DMS53 treated with DMSO at 0.1 percent for 48 hours (cell line): ENCODE measurements at regions not wholly inside any gene's neighbourhood (a gene's known extent, or its start where the extent isn't known, plus 50 kb on each side); places are given as distances from the start of the nearest gene placed in this dataset.

Experiments used
- DNase-seq: peaks from one replicate; lab custom pipeline; 2025; ENCODE audit not compliant: unreplicated experiment; lab: John Stamatoyannopoulos, UW

DNA sequence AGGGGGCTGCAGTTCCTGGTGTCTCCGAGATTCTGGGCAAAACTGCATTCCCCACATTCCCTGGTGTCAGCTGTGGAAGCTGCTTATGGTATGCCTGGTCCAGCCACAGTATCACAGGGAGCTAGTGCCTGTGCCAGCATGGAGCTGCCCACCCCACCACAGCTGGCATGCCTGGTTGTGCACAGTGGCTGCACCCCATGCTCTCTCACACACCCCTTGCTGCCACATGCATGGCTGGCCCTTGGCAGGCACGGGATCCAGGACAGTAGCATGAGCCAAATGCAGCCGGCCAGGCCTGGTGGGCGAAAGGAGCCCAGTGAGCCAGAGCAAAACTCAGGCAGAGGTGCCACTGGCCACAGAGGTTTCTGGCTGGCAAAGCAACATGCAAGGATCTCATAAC is 418.0 kb upstream of the SPOCK3 start:
- no peak for DNase-seq

DNA sequence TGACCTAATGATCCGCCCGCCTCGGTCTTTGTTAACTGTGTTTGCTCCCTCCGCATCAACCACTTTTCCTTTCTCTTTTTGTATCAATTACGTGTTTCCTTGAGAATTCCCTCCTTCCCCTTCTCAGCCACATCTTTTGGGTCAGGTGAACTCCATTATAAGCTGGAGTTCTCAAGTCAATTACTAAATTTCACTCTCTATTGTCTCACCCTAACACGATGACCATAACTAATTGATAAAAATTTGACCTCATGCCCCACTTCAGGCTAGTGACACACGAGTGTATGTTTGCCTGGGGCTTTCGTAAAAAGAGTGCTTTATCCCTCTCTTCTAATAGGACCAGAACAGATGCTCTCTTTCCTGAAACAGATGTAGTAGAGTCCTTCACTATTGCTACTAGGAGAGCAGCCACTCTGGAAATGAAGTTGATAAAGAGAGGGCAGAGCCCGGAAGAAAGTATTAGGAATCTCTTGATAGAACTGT is 403.6 kb upstream of the ANXA10 start:
- DNase-seq = peak; percentile 54

DNA sequence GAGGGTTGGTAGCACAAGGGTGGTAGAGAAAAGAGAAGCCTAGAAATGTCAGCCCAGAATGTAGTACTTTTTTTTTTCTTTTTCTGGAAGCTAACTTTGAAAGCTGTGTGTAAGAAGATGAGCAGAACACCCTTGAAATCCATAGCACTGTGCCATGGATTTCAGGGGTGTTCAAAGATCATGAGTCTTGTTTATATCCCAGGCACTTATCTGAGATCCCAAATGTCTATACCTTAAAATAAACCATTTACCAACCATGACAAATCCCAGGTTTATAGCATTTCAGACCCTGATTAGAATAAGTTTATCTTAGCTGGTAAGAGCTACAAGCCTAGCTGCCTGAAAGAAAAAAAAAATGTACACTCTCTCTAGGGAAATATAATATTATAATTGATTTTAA is 389.9 kb upstream of the ANXA10 start:
- no peak for DNase-seq

DNA sequence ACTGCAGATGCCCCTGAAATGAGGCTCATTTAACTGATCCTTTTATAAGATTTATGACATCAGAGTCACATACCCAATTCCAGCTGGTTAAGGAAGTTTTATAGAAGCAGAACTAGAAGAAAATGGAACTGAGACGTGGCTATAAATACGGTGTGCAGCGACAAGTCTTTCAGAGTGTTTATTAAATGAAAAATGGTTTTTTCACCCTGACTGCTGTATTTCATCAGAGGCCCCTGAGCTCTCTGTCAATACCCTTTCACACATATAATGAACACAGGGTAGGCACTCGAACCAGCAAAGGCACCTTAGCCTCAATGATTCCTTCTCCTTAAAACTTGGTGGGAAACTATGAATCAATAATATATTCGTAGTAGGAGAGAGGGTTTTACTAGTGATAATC is 380.8 kb upstream of the ANXA10 start:
- DNase-seq = no peak

DNA sequence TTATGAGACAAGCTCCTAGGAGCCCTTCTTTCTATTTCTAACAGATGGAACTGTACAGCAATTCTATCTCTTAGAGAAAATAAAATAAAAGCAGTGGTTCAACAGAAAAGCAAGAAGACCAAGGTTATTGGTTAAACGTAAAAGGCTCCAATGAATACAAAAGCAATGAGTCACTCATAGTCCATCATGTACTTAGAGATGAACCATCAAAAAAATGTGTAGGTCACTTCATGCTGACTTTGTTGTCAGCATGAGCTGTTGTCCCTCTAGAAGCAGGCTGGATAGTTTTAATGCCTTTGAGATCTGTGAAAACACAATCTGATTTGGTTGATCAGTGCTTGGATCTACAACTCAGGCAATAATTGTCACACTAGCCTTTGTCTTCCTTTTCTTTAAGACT is 378.6 kb upstream of the ANXA10 start:
- no peak for DNase-seq

DNA sequence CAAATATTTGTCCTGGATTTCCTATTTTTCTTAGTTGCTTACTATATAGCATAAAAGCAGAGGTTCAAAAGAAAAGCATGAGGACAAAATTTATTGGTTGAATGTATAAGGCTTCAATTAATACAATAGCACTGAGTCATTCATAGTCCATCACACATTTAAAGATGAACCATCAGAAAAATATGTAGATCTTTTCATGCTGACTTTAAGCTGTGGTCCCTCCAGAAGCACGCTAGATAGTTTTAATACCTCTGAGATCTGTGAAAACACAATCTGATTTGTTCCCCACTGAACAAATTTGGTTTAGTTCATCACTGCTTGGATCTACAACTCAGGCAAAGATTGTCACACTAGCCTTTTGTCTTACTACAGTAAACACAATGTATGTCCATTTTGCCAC is 377.2 kb upstream of the ANXA10 start:
- no peak for DNase-seq

DNA sequence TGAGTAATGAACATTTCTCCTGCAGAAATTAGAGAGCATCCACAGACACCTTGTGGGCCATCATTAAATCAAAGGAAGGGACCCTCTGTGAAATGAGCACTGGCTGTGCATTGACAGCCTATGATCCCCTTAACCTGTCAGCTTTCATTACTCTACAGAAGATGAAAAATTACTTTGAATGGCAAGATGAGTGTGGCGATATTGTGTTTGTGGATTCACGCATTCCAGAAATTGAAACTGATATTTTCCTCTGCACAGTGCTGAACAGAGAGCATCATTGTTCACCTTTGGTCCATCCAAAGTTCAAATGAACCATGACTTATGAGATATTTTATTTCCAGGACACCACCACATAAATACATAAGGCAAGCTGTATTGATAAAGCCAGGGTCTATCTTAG is 374.8 kb upstream of the ANXA10 start:
- DNase-seq = no peak

DNA sequence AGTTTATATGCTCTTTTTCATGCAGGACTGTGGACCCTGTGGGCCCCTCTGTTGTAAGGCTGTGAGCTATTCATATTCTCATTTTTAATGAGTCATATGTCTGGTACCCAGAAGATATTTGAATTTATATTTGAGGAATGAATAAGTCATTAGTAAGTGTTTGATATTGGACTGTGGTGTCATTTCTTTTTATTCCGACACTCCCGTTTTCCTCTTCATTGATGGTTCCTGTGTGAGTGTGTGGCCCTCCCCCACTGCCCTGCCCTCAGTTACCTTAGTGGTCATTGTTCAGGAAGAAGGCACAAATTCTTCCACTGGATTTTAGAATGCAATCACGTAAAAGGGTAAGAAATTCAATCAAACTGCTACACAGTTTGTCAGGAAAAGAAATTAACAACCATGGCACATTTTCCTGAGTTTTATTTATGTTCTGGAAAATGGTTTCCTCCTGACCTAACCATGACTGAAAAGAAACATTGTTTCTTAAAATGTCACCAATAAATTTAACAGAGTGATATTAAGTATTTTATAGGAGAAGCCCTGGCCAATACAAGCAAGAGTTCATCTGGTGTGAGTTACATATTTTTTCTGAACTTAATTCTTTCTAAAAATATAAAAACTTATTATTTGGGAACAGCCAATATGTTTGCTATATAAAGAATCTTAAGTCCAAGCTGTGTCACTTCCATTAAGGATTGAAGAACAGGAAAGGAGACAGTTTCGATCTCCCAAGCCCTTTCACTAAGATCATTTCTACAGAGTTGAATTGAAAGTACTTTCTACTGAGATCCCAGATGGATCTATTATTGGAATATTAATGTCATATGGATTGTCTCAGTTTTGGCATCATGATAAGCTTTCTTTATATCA is 370.5 kb upstream of the ANXA10 start:
- DNase-seq = no peak

DNA sequence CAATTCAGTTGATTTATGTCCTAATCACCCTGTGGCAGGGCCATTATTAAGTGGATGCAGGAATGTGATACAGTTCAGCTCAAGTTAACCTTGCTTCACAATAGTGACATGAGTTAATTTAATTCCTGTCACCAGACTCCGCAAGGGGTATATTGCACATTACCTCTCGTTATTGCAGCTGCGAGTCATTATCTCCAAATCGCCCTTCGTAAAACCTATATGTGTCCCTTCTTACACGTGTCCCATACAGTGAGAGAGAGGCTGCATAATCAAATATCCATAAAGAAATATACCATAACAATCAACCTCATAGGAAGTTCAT is 369.9 kb upstream of the ANXA10 start:
- DNase-seq = no peak

DNA sequence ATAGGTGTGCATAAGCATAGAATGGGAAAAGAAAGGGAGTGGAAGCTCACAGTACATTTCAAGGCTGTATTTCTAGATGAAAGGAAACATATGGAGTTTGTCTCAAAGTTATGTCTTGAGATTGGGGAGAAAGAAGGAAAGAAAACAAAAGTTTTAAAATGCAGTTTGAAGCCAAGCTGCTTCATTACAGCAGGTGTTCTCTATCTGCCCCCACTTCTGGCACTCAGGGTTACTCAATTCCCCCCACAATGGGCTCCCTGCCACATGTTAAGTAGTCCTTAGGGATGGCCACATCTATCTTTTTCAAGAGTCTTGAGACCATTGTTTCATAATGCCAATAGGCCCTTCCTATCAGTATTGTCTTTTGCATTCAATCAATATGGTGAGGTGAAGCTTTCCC is 367.4 kb upstream of the ANXA10 start:
- no peak for DNase-seq

DNA sequence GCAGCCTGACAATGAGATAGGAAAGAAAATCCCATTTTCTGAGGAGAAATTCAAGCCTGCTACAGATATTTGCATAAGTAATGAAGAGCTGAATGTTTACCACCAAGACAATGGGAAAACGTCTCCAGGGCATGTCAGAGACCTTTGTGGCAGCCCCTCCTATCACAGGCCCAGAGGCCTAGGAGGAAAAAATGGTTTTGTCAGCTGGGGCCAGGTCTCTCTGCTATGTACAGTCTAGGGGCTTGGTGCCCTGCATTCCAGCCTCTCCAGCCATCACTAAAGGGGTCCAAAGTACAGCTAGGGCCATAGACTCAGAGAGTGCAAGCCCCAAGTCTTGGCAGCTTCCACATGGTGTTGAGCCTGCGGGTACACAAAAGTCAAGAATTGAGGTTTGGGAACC is 361.6 kb upstream of the ANXA10 start:
- no peak for DNase-seq

DNA sequence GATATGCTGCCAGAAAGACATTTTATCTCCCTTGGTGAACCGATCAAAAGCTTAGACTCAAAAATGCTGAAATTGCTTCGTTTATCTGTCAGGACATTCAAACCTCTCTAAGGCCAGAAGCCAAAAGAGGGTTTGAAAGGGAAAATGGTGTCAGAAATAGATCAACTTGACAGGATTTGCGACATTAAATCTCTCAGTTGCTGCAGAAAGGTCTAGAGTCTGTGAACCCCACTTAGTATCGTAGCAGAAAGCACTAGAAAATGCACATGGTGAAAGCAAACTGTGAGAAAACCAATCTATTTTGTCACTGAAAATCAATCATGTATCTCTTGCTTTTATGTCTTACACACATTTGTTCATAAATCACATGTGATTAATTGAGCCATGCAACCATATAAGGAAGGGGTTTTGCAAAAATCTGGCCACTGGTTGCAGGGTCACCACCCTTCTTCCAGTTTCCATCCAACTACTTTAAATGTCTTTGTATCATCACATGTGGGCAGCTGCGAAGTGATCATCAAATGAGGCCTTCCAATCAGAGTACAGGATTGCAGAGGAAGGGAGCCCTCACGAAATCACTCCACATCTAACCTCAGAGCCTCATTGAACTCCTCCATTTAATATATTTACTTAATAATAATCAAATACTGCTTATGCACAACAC is 347.2 kb upstream of the ANXA10 start:
- DNase-seq = no peak

DNA sequence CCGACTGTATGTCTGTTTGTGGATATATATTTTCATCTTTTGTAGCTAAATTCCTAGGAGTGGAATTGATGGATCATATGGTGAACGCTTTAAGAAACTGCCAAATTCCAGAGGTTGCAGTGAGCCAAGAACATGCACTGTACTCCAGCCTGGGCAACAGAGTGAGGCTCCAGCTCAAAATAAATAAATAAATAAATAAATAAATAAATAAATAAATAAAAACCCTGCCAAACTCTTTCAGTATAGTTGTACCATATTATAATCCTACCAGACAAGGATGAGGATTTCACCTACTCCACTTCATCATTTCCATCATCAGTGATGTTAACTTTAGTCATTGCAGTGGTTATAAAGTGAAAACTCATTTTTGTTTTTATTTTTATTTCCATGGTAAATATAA is 325.1 kb upstream of the ANXA10 start:
- DNase-seq = no peak

DNA sequence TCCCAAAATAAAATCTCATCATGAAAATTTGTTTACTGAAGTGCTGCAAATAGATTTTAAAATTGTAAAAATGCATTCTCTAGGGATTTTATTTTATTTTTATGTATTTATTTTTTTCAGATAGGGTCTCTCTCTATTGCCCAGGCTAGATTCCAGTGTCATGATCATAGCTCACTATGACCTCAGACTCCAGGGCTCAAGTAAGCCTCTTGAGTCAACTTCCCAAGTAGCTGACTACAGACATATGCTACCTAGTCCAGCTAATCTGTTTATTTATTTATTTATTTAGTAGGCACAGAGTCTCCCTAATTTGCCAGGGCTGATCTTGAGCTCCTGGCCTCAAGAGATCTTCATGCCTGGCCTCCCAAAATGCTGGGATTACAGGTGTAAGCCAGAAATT is 317.7 kb upstream of the ANXA10 start:
- DNase-seq = no peak

DNA sequence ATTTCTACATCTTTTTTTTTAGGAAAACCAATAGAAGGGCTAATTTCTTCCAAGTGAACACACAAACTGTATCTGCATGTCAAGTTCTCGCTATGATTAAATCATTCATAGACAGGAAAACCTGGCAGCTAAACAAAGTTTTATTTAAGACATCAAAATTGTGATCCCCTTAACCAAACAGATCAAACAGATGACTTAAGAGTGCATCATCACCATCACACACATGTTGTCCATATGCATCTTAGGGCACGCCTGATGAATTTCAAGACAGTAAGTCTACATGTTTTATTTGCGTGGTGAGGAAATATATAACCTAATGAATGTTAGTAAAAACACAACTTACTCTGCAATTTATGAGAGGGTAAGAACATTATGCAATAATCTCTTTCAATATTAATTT is 317.0 kb upstream of the ANXA10 start:
- no peak for DNase-seq

DNA sequence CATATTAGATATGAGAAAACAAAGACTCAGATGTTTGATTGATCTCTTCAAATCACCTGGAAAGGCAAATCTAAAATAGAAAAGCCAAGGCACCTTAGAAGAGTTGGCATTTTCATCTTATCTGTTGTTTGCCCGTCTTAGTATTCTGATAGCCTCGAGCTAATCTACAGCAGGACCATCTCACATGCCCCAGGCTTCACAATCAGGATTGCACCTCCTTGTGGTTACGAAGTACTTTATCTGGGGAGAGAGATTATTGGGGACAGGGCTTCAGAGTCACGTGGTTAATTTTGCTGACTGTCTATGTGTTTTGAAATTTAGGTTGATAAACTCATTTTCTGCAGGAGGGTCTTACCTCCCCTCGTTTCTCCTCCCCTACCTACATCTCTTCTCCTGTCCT is 313.1 kb upstream of the ANXA10 start:
- no peak for DNase-seq

DNA sequence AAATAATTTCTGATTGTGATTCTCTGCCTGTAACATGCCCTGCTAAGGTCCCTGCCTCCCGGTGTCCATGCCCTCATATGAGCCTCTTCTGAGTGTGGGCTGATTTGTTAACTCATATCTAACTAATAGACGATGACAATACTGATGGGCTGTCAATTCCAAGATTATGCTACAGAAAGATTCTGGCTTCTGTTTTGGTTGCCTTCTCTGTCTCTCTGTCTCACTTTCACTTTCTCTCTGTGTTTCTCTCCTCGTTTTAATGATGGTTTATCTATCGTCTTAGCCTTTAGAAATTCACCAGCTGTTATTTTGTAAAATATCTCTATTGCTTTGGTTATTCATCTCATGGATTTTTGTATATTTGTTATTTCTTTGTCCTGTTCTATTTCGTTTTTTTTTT is 312.5 kb upstream of the ANXA10 start:
- no peak for DNase-seq

DNA sequence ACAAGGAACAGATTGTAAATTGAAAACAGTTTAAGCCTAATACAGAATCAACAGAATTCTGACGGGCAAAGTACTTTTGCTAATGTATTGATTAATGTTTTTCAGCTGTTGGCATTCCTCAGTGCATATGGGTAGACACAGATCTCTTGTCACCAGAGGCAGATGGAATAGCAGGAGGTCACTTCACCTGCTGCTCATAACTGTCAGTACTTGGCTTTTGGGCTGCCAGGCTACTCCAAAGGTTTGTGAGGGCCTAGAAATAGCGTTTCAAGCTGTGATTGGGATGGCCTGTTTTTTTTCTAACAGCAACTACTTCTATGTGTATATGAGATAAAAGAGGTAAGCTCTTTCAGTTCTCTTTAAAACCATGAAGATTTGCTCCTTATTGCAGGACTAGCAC is 307.5 kb upstream of the ANXA10 start:
- no peak for DNase-seq

DNA sequence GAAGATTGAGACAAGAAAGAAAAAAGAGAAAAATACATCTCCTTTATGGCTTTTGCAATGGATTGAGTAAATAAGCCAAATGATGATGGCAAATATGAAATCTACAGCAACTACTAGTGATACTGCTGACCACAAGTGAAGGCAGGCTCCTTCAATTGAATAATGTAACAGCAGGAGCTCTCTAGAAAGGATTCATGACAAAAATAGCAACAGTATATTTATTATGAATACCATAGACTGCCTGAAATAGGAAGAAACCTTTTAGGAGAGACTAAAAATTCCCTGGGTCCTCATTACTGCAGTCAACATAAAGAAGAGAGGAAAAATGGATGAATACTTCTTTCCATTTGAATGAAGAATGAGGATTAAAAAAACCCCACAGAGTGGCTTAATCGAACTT is 306.8 kb upstream of the ANXA10 start:
- no peak for DNase-seq

DNA sequence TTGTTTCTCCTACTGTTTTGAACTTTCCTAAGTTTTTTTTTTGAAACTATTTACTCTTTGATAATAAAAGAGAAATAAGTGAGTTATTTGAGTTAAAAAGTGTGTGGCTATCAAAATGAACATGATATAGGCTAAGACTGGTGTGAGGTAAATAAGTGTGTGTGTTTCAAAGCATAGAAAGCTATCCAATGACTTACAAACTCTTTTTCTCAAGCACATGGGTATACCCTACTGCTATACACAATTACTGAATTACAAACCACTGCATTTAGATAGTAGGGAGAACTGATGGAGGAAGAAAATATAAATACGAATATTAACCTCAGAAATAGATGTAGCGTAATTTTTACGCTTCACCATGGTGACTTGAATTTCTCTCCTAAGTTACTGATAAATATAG is 305.8 kb upstream of the ANXA10 start:
- DNase-seq = no peak

DNA sequence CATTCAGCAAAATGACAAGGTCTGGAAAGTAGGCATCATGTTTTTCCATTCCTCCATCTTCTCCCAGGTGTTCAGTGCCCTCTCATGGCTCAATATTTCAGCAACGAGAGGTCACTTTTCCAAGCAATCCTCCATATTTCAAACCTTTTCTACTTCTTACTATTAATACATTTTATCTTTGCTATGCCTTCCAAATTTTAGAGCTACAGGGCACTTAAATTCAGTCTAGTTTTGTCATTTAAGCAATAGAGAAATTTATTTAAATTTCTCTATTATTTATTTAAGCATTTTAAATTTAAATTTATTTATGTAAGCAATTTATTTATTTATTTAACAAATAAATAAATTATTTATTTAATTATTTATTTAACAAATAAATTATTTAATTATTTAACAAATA is 305.1 kb upstream of the ANXA10 start:
- no peak for DNase-seq

DNA sequence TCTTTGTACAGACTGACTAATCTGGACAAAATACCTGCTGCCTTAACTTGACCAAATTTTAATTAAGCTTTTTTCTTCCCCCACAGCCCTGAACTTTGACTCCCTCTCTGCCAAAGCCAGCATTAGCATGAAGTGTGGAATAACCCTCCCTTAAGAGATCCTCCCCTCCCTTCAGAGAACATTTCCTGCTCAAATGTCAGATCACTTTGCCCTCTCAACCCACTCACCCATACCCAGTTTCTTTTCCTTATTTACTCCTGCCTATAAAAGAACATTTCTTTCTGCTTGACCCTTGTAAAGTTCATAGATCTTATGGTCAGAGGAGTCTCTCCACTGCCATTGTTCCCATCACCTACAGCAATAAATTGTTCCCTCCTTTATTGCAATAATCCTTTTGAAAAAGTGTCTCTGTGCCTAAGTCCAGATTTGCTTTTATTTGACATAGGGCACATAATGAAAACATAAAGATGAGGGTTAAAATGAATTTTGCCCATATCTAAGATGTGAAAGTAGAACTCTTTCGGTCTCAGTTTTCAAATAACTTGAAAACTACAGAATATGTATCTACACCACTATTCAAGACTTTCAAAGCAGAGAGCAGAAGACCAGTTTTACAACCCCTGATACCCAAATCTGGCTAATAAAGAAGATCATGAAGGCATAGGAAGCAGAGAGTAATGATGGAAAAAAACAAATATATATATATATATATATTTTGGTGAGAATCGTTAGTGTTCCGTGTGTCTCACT is 289.7 kb upstream of the ANXA10 start:
- DNase-seq = no peak
